BLaER1 treated with 17β-estradiol and CSF1 and Interleukin-3, amounts not matched to agents 10 nM and 100 nM (cell line): ENCODE measurements at regions not wholly inside any gene's neighbourhood (a gene's known extent, or its start where the extent isn't known, plus 50 kb on each side); places are given as distances from the start of the nearest gene placed in this dataset.

Experiments
- H3K27ac ChIP-seq, 11 experiments: shearing (Covaris generic); formaldehyde crosslinking; 2 replicates each; pipeline ENCODE4 v1.8.1; 2022
- H3K27me3 ChIP-seq, 11 experiments: shearing (Covaris generic); formaldehyde crosslinking; 2 replicates each; pipeline ENCODE4 v1.8.1; 2022
- H3K36me3 ChIP-seq, 11 experiments: shearing (Covaris generic); formaldehyde crosslinking; 2 replicates each; pipeline ENCODE4 v1.8.1; 2022
- H3K4me1 ChIP-seq, 10 experiments: shearing (Covaris generic); formaldehyde crosslinking; 2 replicates each; pipeline ENCODE4 v1.8.1; 2022
- H3K4me2 ChIP-seq, 11 experiments: shearing (Covaris generic); formaldehyde crosslinking; 2 replicates each; pipeline ENCODE4 v1.8.1; 2022
- H3K4me3 ChIP-seq, 10 experiments: shearing (Covaris generic); formaldehyde crosslinking; 2 replicates each; pipeline ENCODE4 v1.8.1; 2022
- H3K9ac ChIP-seq, 11 experiments: shearing (Covaris generic); formaldehyde crosslinking; 2 replicates each; pipeline ENCODE4 v1.8.1; 2022
- H3K9me3 ChIP-seq, 11 experiments: shearing (Covaris generic); formaldehyde crosslinking; replicated peaks in 1 of 11; 2 replicates each; pipeline ENCODE4 v1.8.1; 2022
- H4K20me1 ChIP-seq, 11 experiments: shearing (Covaris generic); formaldehyde crosslinking; 2 replicates each; pipeline ENCODE4 v1.8.1; 2022
- Cebpa-rat ChIP-seq, 11 experiments: shearing (Covaris generic); IDR thresholded peaks; 2 replicates each; pipeline ENCODE4 v1.8.1; 2022

DNA sequence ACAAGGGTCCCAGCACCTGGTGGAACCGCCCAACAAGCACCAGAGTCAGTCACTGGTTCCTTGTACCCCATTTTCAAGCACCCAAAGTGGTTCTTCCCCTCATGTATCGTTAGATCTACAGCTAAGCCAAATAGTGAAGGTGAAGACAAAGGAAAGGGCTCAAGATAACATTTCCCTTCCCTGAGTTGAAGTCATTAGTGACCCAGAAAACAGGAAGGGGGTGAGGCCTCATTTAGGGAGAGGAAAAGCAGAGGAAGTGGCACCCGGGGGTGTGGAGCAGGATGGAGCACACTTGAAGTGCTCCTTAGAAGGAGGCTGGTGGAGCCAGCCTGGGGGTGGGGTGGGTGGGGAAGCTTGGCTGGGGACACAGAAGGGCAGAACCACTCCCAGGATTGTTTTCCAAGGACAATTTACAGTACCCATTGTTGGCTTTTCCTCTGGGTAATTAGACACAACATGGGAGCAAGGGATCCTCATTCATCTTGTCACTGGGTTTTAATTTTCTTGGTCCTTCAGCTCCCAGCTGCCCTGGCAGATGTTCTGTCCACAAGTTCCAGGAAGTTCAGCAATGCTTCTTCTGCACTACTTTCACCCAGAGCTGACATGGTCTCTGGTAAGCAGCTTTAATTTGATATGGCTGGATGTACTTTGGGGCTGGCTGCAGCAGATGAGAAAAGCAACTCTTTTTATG lies 73.3 kb upstream of the CD93 start:
- no peaks in the 10 kb centered on the region for H3K9me3 ChIP-seq

DNA sequence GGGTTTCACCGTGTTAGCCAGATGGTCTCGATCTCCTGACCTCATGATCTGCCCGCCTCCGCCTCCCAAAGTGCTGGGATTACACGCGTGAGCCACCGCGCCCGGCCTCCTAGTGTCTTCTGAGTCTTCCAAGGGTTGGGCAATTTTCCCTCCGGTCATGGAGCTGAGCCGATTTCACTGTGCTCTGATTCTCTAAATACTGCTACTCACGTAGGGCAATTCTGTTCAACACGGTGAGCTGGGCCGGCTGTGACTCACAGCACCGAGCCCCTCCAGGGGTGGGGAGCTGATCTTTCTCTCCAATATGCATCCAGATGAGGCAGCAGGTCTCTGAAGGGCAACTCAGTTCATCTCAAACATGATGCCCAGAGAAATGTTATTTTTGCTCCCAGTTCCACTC lies 71.6 kb upstream of the CD93 start:
- Histone ChIP-seq H3K9ac (peak overlapping the region in 1 of 11 experiments; percentile 2; a peak in 1 of 22 replicates), H3K4me1 (peaks cover 39 to 97% (median 94%) of the 10 kb centered on the region in 10 experiments), H3K36me3 (no peaks in the 10 kb centered on the region), H3K27ac (peak overlapping the region in 9 of 11 experiments; percentile 27 to 79 (median 71); a peak in 15 of 22 replicates), H3K27me3 (no peaks in the 10 kb centered on the region), H3K4me3 (no peak overlapping the region), H3K9me3 (no peaks in the 10 kb centered on the region), H4K20me1 (no peaks in the 10 kb centered on the region), H3K4me2 (peak overlapping the region in 7 of 11 experiments; percentile 67 to 90 (median 85); a peak in 14 of 22 replicates)
- no peak for TF ChIP-seq Cebpa-rat (IDR thresholded peaks at IDR 0.05)

More for the DNA sequence above, 73.3 kb upstream of the CD93 start:
- no peaks in the 10 kb centered on the region for H4K20me1 ChIP-seq
- peaks cover 35 to 97% (median 86%) of the 10 kb centered on the region in 10 experiments for H3K4me1 ChIP-seq
- peak overlapping the region in 10 of 11 experiments; percentile 20 to 79 (median 72); a peak in 19 of 22 replicates for H3K27ac ChIP-seq
- H3K27me3 ChIP-seq = no peaks in the 10 kb centered on the region
- H3K36me3 ChIP-seq = no peaks in the 10 kb centered on the region
- peak overlapping the region in 6 of 11 experiments; percentile 25 to 61 (median 48); a peak in 8 of 22 replicates for H3K9ac ChIP-seq
- peak overlapping the region; percentile 57 to 91 (median 84) for H3K4me2 ChIP-seq
- no peak for TF ChIP-seq Cebpa-rat (IDR thresholded peaks at IDR 0.05)
- H3K4me3 ChIP-seq = peak overlapping the region in 4 of 10 experiments; percentile 12 to 29 (median 17); a peak in 4 of 20 replicates

GRCh38 chr20:23156842-23157423 lies 70.8 kb upstream of the CD93 start:
- H3K4me3 ChIP-seq = no peak overlapping the region
- H3K36me3 ChIP-seq = no peaks in the 10 kb centered on the region
- H3K27me3 ChIP-seq = no peaks in the 10 kb centered on the region
- H3K4me1 ChIP-seq = peaks cover 47 to 97% (median 94%) of the 10 kb centered on the region in 10 experiments
- peak overlapping the region in 4 of 11 experiments; percentile 11 to 52 (median 24); a peak in 5 of 22 replicates for H3K9ac ChIP-seq
- H3K9me3 ChIP-seq = no peaks in the 10 kb centered on the region
- peak overlapping the region in 8 of 11 experiments; percentile 60 to 88 (median 72); a peak in 16 of 22 replicates for H3K4me2 ChIP-seq
- TF ChIP-seq Cebpa-rat (IDR thresholded peaks at IDR 0.05) = no peak
- peak overlapping the region in 9 of 11 experiments; percentile 37 to 79 (median 70); a peak in 17 of 22 replicates for H3K27ac ChIP-seq
- H4K20me1 ChIP-seq = no peaks in the 10 kb centered on the region

- H3K9me3 ChIP-seq = no peaks in the 10 kb centered on the region
- no peaks in the 10 kb centered on the region for H4K20me1 ChIP-seq
- H3K4me2 ChIP-seq = peak overlapping the region in 9 of 11 experiments; percentile 50 to 88 (median 71); a peak in 18 of 22 replicates
- no peaks in the 10 kb centered on the region for H3K36me3 ChIP-seq
- no peaks in the 10 kb centered on the region for H3K27me3 ChIP-seq
- peaks cover 48 to 97% (median 94%) of the 10 kb centered on the region in 10 experiments for H3K4me1 ChIP-seq
- H3K9ac ChIP-seq = peak overlapping the region in 7 of 11 experiments; percentile 3 to 54 (median 49); a peak in 8 of 22 replicates
- TF ChIP-seq Cebpa-rat (IDR thresholded peaks at IDR 0.05) = 0 out of 22 replicates have a peak, but pooled peaks of 1 of the 11 experiments have one; percentile 18
- H3K27ac ChIP-seq = peak overlapping the region in 10 of 11 experiments; percentile 9 to 79 (median 70); a peak in 18 of 22 replicates
- H3K4me3 ChIP-seq = peak overlapping the region in 1 of 10 experiments; percentile 6; a peak in 1 of 20 replicates
Observed at GRCh38 chr20:23156170-23156841, 70.2 kb upstream of the CD93 start.

DNA sequence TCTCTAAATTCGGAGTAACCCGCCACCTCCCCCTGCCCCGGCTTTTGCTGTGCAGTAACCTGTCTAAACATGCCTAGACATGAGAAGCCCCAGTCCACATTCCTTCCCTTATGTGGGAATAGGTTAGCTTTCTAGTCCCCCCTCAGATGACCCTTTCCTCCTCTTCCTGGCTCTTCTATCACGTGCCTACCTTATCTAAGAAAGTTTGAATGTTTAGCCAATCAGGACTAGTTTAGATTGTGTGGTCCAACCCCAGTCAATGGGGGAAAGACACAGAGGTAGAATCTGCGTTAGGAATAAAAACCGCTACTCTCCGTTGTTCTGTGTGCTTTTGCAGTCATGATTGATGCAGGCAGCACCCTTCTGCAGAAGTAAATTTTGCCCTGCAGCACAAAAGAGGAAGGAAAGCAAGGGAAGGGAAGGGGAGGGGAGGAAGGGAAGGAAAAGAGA lies 69.0 kb upstream of the CD93 start:
- no peak for TF ChIP-seq Cebpa-rat (IDR thresholded peaks at IDR 0.05)
- Histone ChIP-seq H4K20me1 (no peaks in the 10 kb centered on the region), H3K27me3 (no peaks in the 10 kb centered on the region), H3K9me3 (no peaks in the 10 kb centered on the region), H3K36me3 (no peaks in the 10 kb centered on the region), H3K9ac (peak overlapping the region in 9 of 11 experiments; percentile 4 to 72 (median 53); a peak in 11 of 22 replicates), H3K4me2 (peak overlapping the region; percentile 61 to 89 (median 79)), H3K4me1 (peaks cover 48 to 97% (median 94%) of the 10 kb centered on the region in 10 experiments), H3K4me3 (peak overlapping the region in 3 of 10 experiments; percentile 20 to 41 (median 39); a peak in 5 of 20 replicates), H3K27ac (peak overlapping the region in 9 of 11 experiments; percentile 51 to 83 (median 71); a peak in 18 of 22 replicates)

DNA sequence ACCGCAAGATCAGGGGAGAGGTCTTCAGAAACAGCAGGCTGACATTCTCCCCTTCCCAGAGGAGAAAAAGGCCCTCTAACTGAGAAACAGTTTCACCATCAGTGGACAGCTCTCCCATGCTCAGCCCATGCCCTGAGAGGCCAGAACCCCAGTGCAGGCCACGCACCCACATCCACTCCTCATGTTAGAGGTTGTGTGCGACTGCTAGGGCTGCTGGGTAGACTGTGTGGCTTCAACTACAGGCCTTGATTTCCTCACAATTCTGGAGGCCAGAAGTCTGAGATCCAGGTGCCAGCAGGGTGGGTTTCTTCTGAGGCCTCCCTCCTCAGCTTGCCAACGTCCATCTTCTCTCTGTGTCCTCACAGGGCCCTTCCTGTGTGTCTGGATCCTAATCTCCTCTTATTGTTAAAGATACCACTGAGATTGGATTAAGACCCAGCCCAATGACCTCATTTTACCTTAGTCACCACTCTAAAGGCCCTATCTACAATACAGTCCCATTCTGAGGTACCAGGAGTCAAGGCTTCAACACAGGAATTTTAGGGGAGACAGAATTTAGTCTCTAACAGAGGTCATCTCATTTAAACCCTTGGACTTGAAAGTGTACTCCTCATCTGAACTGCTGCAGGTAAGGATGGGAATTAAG lies 67.7 kb upstream of the CD93 start:
- Histone ChIP-seq H3K4me2 (peak overlapping the region; percentile 14 to 98 (median 90); a peak in 17 of 22 replicates), H3K36me3 (no peaks in the 10 kb centered on the region), H4K20me1 (no peaks in the 10 kb centered on the region), H3K9me3 (no peaks in the 10 kb centered on the region), H3K4me1 (peaks cover 40 to 97% (median 94%) of the 10 kb centered on the region in 10 experiments), H3K9ac (peak overlapping the region in 4 of 11 experiments; percentile 14 to 44 (median 28); a peak in 6 of 22 replicates), H3K27ac (peak overlapping the region in 10 of 11 experiments; percentile 32 to 87 (median 78); a peak in 18 of 22 replicates), H3K27me3 (no peaks in the 10 kb centered on the region), H3K4me3 (no peak overlapping the region)
- TF ChIP-seq Cebpa-rat (IDR thresholded peaks at IDR 0.05) = no peak

GRCh38 chr20:23152902-23153301 lies 66.8 kb upstream of the CD93 start:
- H3K9ac ChIP-seq = peak overlapping the region in 5 of 11 experiments; percentile 19 to 43 (median 34); a peak in 4 of 22 replicates
- H4K20me1 ChIP-seq = no peaks in the 10 kb centered on the region
- TF ChIP-seq Cebpa-rat (IDR thresholded peaks at IDR 0.05) = no peak
- peak overlapping the region; percentile 75 to 98 (median 90); a peak in 21 of 22 replicates for H3K4me2 ChIP-seq
- H3K4me3 ChIP-seq = no peak overlapping the region
- H3K4me1 ChIP-seq = peaks cover 40 to 97% (median 94%) of the 10 kb centered on the region in 10 experiments
- no peaks in the 10 kb centered on the region for H3K9me3 ChIP-seq
- no peaks in the 10 kb centered on the region for H3K27me3 ChIP-seq
- peak overlapping the region in 9 of 11 experiments; percentile 66 to 87 (median 83); a peak in 18 of 22 replicates for H3K27ac ChIP-seq
- no peaks in the 10 kb centered on the region for H3K36me3 ChIP-seq
